ENCODE measurements at regions not wholly inside any gene's neighbourhood (a gene's known extent, or its start where the extent isn't known, plus 50 kb on each side); places are given as distances from the start of the nearest gene placed in this dataset.

GRCh38 chr4:14679906-14680305, 322.4 kb upstream of the CPEB2 start:
- no peak for ATAC-seq
- intact Hi-C loops (cut with DNase I) = no loop called here

GRCh38 chr4:14681330-14681729, 321.0 kb upstream of the CPEB2 start:
- Histone ChIP-seq H3K27me3 (no peaks in the 10 kb centered on the region), H3K36me3 (no peaks in the 10 kb centered on the region), H3K27ac (no peak overlapping the region), H3K4me1 (no peaks in the 10 kb centered on the region), H3K9me3 (no peaks in the 10 kb centered on the region), H3K4me3 (no peak overlapping the region)
- no peak for TF ChIP-seq CTCF (IDR thresholded peaks at IDR 0.05)
- no peak for TF ChIP-seq POLR2A (IDR thresholded peaks at IDR 0.05)
- intact Hi-C loops (cut with DNase I) = no loop called here
- whole genome bisulfite sequencing (ENCODE audit: insufficient coverage, low coverage, low lambda C conversion rate, missing lambda C conversion rate) = 29% methylated on average over 2 of the region's 4 CpGs
- DNase-seq (no peak), ATAC-seq (no peak)

More at GRCh38 chr4:14679906-14680305, 322.4 kb upstream of the CPEB2 start:
- DNase-seq = no peak
- no peaks in the 10 kb centered on the region for H3K9me3 ChIP-seq
- TF ChIP-seq CTCF (IDR thresholded peaks at IDR 0.05) (no peak), POLR2A (IDR thresholded peaks at IDR 0.05) (no peak)
- H3K27ac ChIP-seq = no peak overlapping the region
- 64% methylated on average over 5 of the region's 5 CpGs for WGBS (ENCODE audit: insufficient coverage, low coverage, low lambda C conversion rate, missing lambda C conversion rate)
- no peaks in the 10 kb centered on the region for H3K36me3 ChIP-seq
- H3K27me3 ChIP-seq = no peaks in the 10 kb centered on the region
- H3K4me1 ChIP-seq = no peaks in the 10 kb centered on the region
- no peak overlapping the region for H3K4me3 ChIP-seq

- no peak overlapping the region for H3K27ac ChIP-seq
- no peak for DNase-seq
- no peak overlapping the region for H3K4me3 ChIP-seq
- no peaks in the 10 kb centered on the region for H3K27me3 ChIP-seq
- ATAC-seq = no peak
- H3K9me3 ChIP-seq = no peaks in the 10 kb centered on the region
- no peaks in the 10 kb centered on the region for H3K4me1 ChIP-seq
- TF ChIP-seq CTCF (IDR thresholded peaks at IDR 0.05) (no peak), POLR2A (IDR thresholded peaks at IDR 0.05) (no peak)
- no peaks in the 10 kb centered on the region for H3K36me3 ChIP-seq
- intact Hi-C loops (cut with DNase I) = no loop called here
Observed at GRCh38 chr4:14693728-14694127, 308.6 kb upstream of the CPEB2 start.

- no peaks in the 10 kb centered on the region for H3K4me1 ChIP-seq
- no peak overlapping the region for H3K4me3 ChIP-seq
- no peak for DNase-seq
- no peak overlapping the region for H3K27ac ChIP-seq
- H3K36me3 ChIP-seq = no peaks in the 10 kb centered on the region
- no peaks in the 10 kb centered on the region for H3K27me3 ChIP-seq
- no peak for ATAC-seq
- TF ChIP-seq CTCF (IDR thresholded peaks at IDR 0.05) = no peak
- no peak for TF ChIP-seq POLR2A (IDR thresholded peaks at IDR 0.05)
- intact Hi-C loops (cut with DNase I) = no loop called here
- no peaks in the 10 kb centered on the region for H3K9me3 ChIP-seq
- WGBS (ENCODE audit: insufficient coverage, low coverage, low lambda C conversion rate, missing lambda C conversion rate) = 34% methylated on average over 6 of the region's 6 CpGs
Observed at GRCh38 chr4:14695095-14695845, 307.0 kb upstream of the CPEB2 start.

GRCh38 chr4:14700083-14700482, 302.2 kb upstream of the CPEB2 start:
- ATAC-seq = no peak
- no peaks in the 10 kb centered on the region for H3K4me1 ChIP-seq
- H3K4me3 ChIP-seq = no peak overlapping the region
- no peaks in the 10 kb centered on the region for H3K9me3 ChIP-seq
- TF ChIP-seq POLR2A (IDR thresholded peaks at IDR 0.05) (no peak), CTCF (IDR thresholded peaks at IDR 0.05) (no peak)
- no peaks in the 10 kb centered on the region for H3K36me3 ChIP-seq
- H3K27ac ChIP-seq = no peak overlapping the region
- intact Hi-C loops (cut with DNase I) = no loop called here
- DNase-seq = no peak
- no peaks in the 10 kb centered on the region for H3K27me3 ChIP-seq
